ENCODE measurements at regions not wholly inside any gene's neighbourhood (a gene's known extent, or its start where the extent isn't known, plus 50 kb on each side); places are given as distances from the start of the nearest gene placed in this dataset.

GRCh38 chr5:34475249-34475966 lies 180.7 kb upstream of the RAI14 start:
- TF ChIP-seq, protein P1, sequence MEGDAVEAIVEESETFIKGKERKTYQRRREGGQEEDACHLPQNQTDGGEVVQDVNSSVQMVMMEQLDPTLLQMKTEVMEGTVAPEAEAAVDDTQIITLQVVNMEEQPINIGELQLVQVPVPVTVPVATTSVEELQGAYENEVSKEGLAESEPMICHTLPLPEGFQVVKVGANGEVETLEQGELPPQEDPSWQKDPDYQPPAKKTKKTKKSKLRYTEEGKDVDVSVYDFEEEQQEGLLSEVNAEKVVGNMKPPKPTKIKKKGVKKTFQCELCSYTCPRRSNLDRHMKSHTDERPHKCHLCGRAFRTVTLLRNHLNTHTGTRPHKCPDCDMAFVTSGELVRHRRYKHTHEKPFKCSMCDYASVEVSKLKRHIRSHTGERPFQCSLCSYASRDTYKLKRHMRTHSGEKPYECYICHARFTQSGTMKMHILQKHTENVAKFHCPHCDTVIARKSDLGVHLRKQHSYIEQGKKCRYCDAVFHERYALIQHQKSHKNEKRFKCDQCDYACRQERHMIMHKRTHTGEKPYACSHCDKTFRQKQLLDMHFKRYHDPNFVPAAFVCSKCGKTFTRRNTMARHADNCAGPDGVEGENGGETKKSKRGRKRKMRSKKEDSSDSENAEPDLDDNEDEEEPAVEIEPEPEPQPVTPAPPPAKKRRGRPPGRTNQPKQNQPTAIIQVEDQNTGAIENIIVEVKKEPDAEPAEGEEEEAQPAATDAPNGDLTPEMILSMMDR (IDR thresholded peaks at IDR 0.05): no peak
- no peak for TF ChIP-seq EP300 (IDR thresholded peaks at IDR 0.05)

All from tibial nerve (tissue), 4 donors.